ENCODE measurements at regions not wholly inside any gene's neighbourhood (a gene's known extent, or its start where the extent isn't known, plus 50 kb on each side); places are given as distances from the start of the nearest gene placed in this dataset.

GRCh38 chr3:988785-989184 lies 104.0 kb upstream of the CNTN6 start:
- no peak for ATAC-seq

More at GRCh38 chr3:988785-989184, 104.0 kb upstream of the CNTN6 start:
- in situ Hi-C loops (cut with MboI) (no loop called here), intact Hi-C loops (cut with micrococcal nuclease; ENCODE audit: unreplicated experiment) (no loop called here)
- H3K79me2 ChIP-seq (ENCODE audit: control insufficient read depth, insufficient read depth, low read length) = no peaks in the 10 kb centered on the region
- CTCF ChIA-PET = interaction anchor here (0.9 kb wide), 1 partner anchor 87 kb away, joined by 3 read pairs; no protein-coding TSS in a partner anchor
- 50% methylated on average over 1 of the region's 1 CpG for WGBS (ENCODE audit: insufficient coverage, insufficient replicate concordance, low lambda C conversion rate, missing lambda C conversion rate)
- no peak overlapping the region for H3K4me2 ChIP-seq (ENCODE audit: control insufficient read depth, insufficient read depth)
- DNase-seq (ENCODE audit: low read depth, low spot score) (no peak), FAIRE-seq (no peak)
- H3K4me3 ChIP-seq = no peak overlapping the region
- no peaks in the 10 kb centered on the region for H3K4me1 ChIP-seq (ENCODE audit: control insufficient read depth, insufficient read depth, low read length)
- no peaks in the 10 kb centered on the region for H3K27me3 ChIP-seq (replicated peaks in 1 of 2; ENCODE audit: control insufficient read depth in 2 of 2, insufficient read depth in 2 of 2, low read length in 1 of 2)
- RAD21 ChIA-PET (ENCODE audit: unreplicated experiment) = no interaction called here
- no peak overlapping the region for H3K27ac ChIP-seq (ENCODE audit: control insufficient read depth, insufficient read depth)
- no peaks in the 10 kb centered on the region for H3K36me3 ChIP-seq (ENCODE audit: control insufficient read depth in 2 of 2, insufficient read depth in 2 of 2, low read length in 1 of 2)
- SMC1A ChIA-PET (ENCODE audit: uncharacterized antibody, unreplicated experiment) = no interaction called here
- no peak overlapping the region for H2AFZ ChIP-seq (ENCODE audit: control insufficient read depth, low read depth, low read length)
- no peak for TF ChIP-seq CBX3 (IDR thresholded peaks at IDR 0.05; ENCODE audit: borderline replicate concordance, low read depth)
- no peak for TF ChIP-seq ATF3 (IDR thresholded peaks at IDR 0.05; ENCODE audit: borderline replicate concordance, extremely low read depth, low read depth, low read length)
- TF ChIP-seq EGR1 (IDR thresholded peaks at IDR 0.05; ENCODE audit: borderline replicate concordance in 1 of 2, low read depth in 2 of 2, low read length in 2 of 2) = no peak
- TF ChIP-seq SRF (IDR thresholded peaks at IDR 0.05; ENCODE audit: low read depth in 2 of 2, low read length in 2 of 2) = no peak
- TF ChIP-seq ZNF24 (IDR thresholded peaks at IDR 0.05) = no peak
- no peak for TF ChIP-seq BRCA1 (IDR thresholded peaks at IDR 0.05; ENCODE audit: low read depth, low read length)
- TF ChIP-seq PRDM15 (CRISPR knock-in tag; IDR thresholded peaks at IDR 0.05) = no peak
- H3K9ac ChIP-seq (ENCODE audit: control insufficient read depth, insufficient read depth, low read length) = no peak overlapping the region
- BruUV-seq (replicated peaks) = no TSS peak
- H4K20me1 ChIP-seq (ENCODE audit: control insufficient read depth, insufficient read depth) = no peaks in the 10 kb centered on the region
- no peaks in the 10 kb centered on the region for H3K9me3 ChIP-seq (replicated peaks; ENCODE audit: control insufficient read depth, insufficient read depth, low read length)
- POLR2A ChIA-PET = no interaction called here

All from GM12878 (cell line).